GM19372 (cell line): ENCODE measurements at regions not wholly inside any gene's neighbourhood (a gene's known extent, or its start where the extent isn't known, plus 50 kb on each side); places are given as distances from the start of the nearest gene placed in this dataset.
"Not testable (repeated sequence)": the region's sequence is repeated elsewhere in the genome, so short reads cannot be mapped to it uniquely, and the experiment has no call there.

Source experiments
- ATAC-seq: cut with Tn5 transposase; IDR thresholded peaks from one replicate; pipeline ENCODE4 v1.9.1; 2021; ENCODE audit warnings: mild to moderate bottlenecking, low read depth, moderate library complexity; ENCODE audit not compliant: unreplicated experiment

GRCh38 chr2:153420394-153420793 is 58.2 kb downstream of the RPRM start:
- no peak for ATAC-seq

GRCh38 chr2:153417077-153417476 is 61.5 kb downstream of the RPRM start:
- ATAC-seq, result no peak

- ATAC-seq, result no peak
These were observed 62.5 kb downstream of the RPRM start for GRCh38 chr2:153416071-153416470.

GRCh38 chr2:153408710-153409385 is 69.7 kb downstream of the RPRM start:
- ATAC-seq, result no peak

GRCh38 chr2:153405196-153405595 is 73.4 kb downstream of the RPRM start:
- ATAC-seq, result no peak

GRCh38 chr2:153404792-153405191 is 73.8 kb downstream of the RPRM start:
- no peak for ATAC-seq

- ATAC-seq, result no peak
These were observed 74.6 kb downstream of the RPRM start for GRCh38 chr2:153403940-153404339.

- ATAC-seq, result not testable (repeated sequence)
These were observed 75.2 kb downstream of the RPRM start for GRCh38 chr2:153403352-153403751.

- ATAC-seq, result no peak
These were observed 83.9 kb downstream of the RPRM start for GRCh38 chr2:153394686-153395085.

GRCh38 chr2:153394247-153394646 is 84.3 kb downstream of the RPRM start:
- no peak for ATAC-seq

GRCh38 chr2:153393518-153393917 is 85.0 kb downstream of the RPRM start:
- no peak for ATAC-seq

GRCh38 chr2:153391131-153391530 is 87.4 kb downstream of the RPRM start:
- no peak for ATAC-seq

- no peak for ATAC-seq
These were observed 90.3 kb downstream of the RPRM start for GRCh38 chr2:153388246-153388645.

GRCh38 chr2:153387203-153387602 is 91.4 kb downstream of the RPRM start:
- no peak for ATAC-seq

GRCh38 chr2:153386481-153386897 is 92.1 kb downstream of the RPRM start:
- ATAC-seq, result no peak

- ATAC-seq, result no peak
These were observed 104.9 kb downstream of the RPRM start for GRCh38 chr2:153373510-153374279.

GRCh38 chr2:153360239-153360638 is 118.3 kb downstream of the RPRM start:
- no peak for ATAC-seq

GRCh38 chr2:153354377-153354776 is 124.2 kb downstream of the RPRM start:
- no peak for ATAC-seq

GRCh38 chr2:153349603-153350002 is 129.0 kb downstream of the RPRM start:
- ATAC-seq, result no peak

- no peak for ATAC-seq
These were observed 130.6 kb downstream of the RPRM start for GRCh38 chr2:153347818-153348495.

GRCh38 chr2:153320879-153321278 is 157.7 kb downstream of the RPRM start:
- no peak for ATAC-seq
